ENCODE measurements at regions not wholly inside any gene's neighbourhood (a gene's known extent, or its start where the extent isn't known, plus 50 kb on each side); places are given as distances from the start of the nearest gene placed in this dataset.
A peak's percentile ranks its signal among the peaks of the same experiment; 100 is the strongest.

DNA sequence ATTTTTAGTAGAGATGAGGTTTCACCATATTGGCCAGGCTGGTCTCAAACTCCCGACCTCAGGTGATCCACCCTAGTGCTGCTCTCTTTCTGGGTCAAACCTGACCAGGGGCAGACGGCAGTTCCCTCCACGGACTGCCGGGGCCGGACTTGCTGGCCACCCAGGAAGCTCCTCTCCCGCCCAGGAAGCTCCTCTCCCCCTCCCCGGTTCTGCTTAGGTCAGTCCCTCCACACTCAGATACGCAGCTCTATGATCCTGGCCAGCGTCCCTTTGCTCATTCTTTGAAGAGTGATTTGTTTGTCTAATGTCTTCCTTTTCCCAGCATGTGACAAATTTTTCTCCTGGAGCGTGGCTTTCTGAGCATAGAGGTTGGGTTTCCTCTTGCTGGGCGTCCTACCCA lies 125.3 kb upstream of the B3GAT1 start:
- TF ChIP-seq, protein P1, sequence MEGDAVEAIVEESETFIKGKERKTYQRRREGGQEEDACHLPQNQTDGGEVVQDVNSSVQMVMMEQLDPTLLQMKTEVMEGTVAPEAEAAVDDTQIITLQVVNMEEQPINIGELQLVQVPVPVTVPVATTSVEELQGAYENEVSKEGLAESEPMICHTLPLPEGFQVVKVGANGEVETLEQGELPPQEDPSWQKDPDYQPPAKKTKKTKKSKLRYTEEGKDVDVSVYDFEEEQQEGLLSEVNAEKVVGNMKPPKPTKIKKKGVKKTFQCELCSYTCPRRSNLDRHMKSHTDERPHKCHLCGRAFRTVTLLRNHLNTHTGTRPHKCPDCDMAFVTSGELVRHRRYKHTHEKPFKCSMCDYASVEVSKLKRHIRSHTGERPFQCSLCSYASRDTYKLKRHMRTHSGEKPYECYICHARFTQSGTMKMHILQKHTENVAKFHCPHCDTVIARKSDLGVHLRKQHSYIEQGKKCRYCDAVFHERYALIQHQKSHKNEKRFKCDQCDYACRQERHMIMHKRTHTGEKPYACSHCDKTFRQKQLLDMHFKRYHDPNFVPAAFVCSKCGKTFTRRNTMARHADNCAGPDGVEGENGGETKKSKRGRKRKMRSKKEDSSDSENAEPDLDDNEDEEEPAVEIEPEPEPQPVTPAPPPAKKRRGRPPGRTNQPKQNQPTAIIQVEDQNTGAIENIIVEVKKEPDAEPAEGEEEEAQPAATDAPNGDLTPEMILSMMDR (IDR thresholded peaks at IDR 0.05): no peak
- H3K36me3 ChIP-seq: no peaks in the 10 kb centered on the region
- H3K4me3 ChIP-seq: no peak overlapping the region
- no peaks in the 10 kb centered on the region for H3K9me3 ChIP-seq
- intact Hi-C loops (cut with DNase I): no loop called here
- ATAC-seq (no peak), DNase-seq (peak; percentile 27)
- peaks cover 12% of the 10 kb centered on the region for H3K27me3 ChIP-seq
- H3K4me1 ChIP-seq: no peaks in the 10 kb centered on the region
- no peak overlapping the region for H3K27ac ChIP-seq

DNA sequence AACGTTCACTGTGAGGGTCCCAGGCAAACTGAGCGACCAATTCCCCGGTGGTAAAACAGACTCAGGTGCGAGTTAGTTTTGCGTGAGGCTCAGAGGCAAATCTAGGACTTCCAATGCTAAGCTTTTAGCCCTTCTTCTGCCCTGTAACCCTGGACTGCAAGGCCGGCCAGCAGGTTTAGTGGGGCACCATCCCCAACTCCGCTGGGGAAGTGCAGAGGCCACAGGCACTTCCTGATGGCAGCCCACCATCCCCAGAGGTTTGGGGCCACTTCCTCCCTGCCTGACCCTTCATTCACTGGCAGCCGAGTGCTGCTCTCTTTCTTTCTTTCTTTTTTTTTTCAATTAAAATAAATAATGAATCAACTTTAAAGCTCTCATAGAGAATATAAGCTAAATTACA lies 124.6 kb upstream of the B3GAT1 start:
- intact Hi-C loops (cut with DNase I): no loop called here
- peak; percentile 12 for DNase-seq
- Histone ChIP-seq H3K27ac (no peak overlapping the region), H3K27me3 (peaks cover 12% of the 10 kb centered on the region), H3K9me3 (no peaks in the 10 kb centered on the region), H3K4me1 (no peaks in the 10 kb centered on the region), H3K4me3 (no peak overlapping the region), H3K36me3 (no peaks in the 10 kb centered on the region)
- TF ChIP-seq, protein P1 (IDR thresholded peaks at IDR 0.05): no peak
- no peak for ATAC-seq

DNA sequence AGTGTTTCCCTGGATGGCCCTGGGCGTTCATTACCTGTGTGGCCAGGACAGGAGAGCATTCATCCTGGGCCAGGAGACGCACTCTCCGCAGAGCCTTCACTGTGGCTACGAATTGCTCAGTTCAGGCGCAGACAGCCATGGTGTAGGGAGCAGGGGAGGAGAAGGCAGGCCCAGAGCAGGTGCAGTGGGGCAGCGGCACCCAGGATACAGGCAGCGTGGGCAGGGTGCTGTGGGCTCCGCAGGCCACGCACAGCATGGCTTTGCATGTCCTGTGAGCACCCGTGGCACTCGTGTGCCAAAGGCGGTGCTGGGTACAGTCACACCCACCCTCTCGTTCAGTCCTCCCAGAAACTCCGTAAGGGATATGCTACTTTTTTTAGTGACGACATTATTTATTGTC lies 124.2 kb upstream of the B3GAT1 start:
- H3K27me3 ChIP-seq: peaks cover 12% of the 10 kb centered on the region
- ATAC-seq (no peak), DNase-seq (peak; percentile 57)
- TF ChIP-seq, protein P1 (IDR thresholded peaks at IDR 0.05): no peak
- no peak overlapping the region for H3K27ac ChIP-seq
- intact Hi-C loops (cut with DNase I): no loop called here
- H3K4me1 ChIP-seq: no peaks in the 10 kb centered on the region
- H3K4me3 ChIP-seq: no peak overlapping the region
- no peaks in the 10 kb centered on the region for H3K9me3 ChIP-seq
- no peaks in the 10 kb centered on the region for H3K36me3 ChIP-seq

DNA sequence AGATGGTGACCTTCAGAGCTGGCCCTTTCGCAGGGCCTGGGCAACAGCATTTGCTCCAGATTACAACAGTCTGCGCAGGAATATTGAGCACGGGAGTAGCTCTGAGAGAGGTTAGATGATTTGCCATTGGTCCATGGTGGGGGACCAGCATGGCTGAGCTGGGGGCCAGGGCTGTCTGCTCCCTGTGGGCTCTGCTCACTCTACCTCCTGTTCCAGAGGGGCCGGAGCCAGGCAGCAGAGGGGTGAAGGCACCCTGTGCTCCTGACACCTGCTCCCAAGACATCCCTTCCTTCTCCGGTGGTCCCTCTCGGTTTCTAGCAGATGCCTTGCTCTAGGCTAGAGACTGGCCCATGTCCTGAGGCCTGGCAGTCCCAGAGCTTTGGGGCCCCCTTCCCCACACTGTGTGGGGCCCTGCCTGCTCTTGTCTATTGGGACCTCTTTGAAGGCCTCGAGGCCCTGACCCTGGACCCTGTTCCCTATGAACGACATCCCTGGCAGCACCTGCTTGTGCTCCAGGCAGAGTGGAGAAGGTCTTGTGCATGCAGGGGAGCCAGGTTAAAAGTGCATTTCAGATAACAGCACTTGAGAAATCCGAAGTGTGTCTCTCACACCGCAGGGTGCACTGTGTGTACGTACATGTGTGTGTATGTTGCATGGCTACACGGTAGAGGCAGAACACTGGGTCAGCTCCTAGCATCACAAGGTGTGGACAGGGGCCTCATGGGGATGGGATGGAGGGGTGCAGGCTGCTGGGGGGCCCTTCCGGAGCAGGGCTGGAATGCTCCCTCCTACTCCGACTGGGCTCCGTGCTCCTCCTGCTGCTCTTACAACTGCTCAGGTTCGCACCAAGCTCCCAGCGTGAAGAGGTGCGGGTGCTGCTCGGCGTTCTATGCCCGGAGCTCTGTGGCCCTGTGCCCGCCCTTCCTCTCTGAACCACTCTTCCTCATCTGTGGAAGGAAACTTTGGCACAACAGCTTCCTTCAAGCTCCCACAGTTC lies 123.3 kb upstream of the B3GAT1 start:
- intact Hi-C loops (cut with DNase I): no loop called here
- H3K9me3 ChIP-seq: no peaks in the 10 kb centered on the region
- H3K27ac ChIP-seq: no peak overlapping the region
- H3K4me3 ChIP-seq: no peak overlapping the region
- no peaks in the 10 kb centered on the region for H3K4me1 ChIP-seq
- peaks cover 12% of the 10 kb centered on the region for H3K27me3 ChIP-seq
- ATAC-seq (peak; percentile 19), DNase-seq (peak; percentile 49)
- TF ChIP-seq, protein P1 (IDR thresholded peaks at IDR 0.05): no peak
- no peaks in the 10 kb centered on the region for H3K36me3 ChIP-seq

DNA sequence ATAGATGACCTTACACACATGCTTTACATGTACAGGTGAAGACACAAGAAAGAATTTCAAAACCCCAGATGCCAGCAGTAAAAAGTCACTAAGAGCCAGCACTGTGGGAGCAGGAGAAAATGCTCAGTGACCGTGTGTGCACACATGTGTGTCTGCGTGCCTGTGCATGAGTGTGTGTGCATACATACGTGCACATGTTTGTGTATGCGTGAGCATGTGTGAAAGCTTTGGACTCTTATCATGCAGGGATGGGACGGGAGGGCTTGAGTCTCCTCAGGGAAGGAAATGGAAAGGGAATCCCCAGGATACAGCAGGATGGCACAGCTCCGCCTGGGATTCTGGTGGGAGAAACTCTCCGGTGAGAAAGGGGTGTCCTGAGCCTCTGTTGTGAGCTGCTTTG lies 121.5 kb upstream of the B3GAT1 start:
- peaks cover 12% of the 10 kb centered on the region for H3K27me3 ChIP-seq

More for the DNA sequence above, 121.5 kb upstream of the B3GAT1 start:
- Histone ChIP-seq H3K27ac (no peak overlapping the region), H3K9me3 (no peaks in the 10 kb centered on the region), H3K4me3 (no peak overlapping the region), H3K36me3 (no peaks in the 10 kb centered on the region), H3K4me1 (no peaks in the 10 kb centered on the region)
- DNase-seq (peak; percentile 15), ATAC-seq (no peak)
- intact Hi-C loops (cut with DNase I): no loop called here
- TF ChIP-seq, protein P1 (IDR thresholded peaks at IDR 0.05): no peak

All from upper lobe of right lung (tissue), 1 donor.